ENCODE measurements at regions not wholly inside any gene's neighbourhood (a gene's known extent, or its start where the extent isn't known, plus 50 kb on each side); places are given as distances from the start of the nearest gene placed in this dataset.
A peak's percentile ranks its signal among the peaks of the same experiment; 100 is the strongest.
"Not testable (repeated sequence)": the region's sequence is repeated elsewhere in the genome, so short reads cannot be mapped to it uniquely, and the experiment has no call there.

DNA sequence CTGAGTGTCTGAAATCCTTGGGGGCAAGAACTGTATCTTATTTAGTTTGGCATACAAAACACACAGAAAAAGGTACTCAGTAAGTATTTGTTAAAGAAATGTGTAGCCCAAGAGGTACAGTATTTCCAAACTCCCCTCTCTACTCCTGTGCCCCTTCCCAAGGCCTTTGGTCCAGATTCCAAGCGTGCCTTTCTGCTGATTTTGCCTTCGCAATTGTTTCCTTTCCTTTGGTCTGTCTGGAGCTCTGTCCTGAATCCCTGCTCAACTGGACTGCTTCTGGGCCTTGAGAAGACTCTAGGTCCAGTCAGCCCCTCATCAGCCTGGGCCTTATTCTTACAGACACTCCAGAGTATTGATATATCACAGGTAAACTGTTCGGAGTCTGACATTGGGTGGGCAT, 122.2 kb upstream of the SYNCRIP start:
- H3K4me3 ChIP-seq (ENCODE audit: low read depth, low read length): no peak overlapping the region
- TF ChIP-seq, protein P1, sequence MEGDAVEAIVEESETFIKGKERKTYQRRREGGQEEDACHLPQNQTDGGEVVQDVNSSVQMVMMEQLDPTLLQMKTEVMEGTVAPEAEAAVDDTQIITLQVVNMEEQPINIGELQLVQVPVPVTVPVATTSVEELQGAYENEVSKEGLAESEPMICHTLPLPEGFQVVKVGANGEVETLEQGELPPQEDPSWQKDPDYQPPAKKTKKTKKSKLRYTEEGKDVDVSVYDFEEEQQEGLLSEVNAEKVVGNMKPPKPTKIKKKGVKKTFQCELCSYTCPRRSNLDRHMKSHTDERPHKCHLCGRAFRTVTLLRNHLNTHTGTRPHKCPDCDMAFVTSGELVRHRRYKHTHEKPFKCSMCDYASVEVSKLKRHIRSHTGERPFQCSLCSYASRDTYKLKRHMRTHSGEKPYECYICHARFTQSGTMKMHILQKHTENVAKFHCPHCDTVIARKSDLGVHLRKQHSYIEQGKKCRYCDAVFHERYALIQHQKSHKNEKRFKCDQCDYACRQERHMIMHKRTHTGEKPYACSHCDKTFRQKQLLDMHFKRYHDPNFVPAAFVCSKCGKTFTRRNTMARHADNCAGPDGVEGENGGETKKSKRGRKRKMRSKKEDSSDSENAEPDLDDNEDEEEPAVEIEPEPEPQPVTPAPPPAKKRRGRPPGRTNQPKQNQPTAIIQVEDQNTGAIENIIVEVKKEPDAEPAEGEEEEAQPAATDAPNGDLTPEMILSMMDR (conservative IDR thresholded peaks at IDR 0.05; ENCODE audit: low read depth, low read length): no peak
- peak; percentile 39 for DNase-seq (ENCODE audit: low read depth)

DNA sequence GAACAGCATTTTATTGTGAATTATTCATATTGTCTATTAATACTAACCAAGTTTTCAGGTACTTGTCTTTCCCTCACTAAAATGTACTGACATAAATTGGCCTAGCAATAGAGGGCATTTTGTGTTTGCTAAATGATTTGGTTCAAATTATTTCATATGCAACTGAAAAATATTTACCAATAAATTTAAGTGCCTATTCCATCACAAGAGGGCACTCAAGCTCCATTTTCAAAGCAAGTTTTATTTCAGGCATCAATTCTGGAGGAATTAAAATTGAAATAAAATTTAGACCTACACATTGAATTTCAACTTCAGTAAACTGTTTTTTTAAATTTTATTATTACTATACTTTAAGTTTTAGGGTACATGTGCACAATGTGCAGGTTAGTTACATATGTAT, 114.3 kb upstream of the SYNCRIP start:
- TF ChIP-seq, protein P1 (conservative IDR thresholded peaks at IDR 0.05; ENCODE audit: low read depth, low read length): peak; percentile 56
- no peak overlapping the region for H3K4me3 ChIP-seq (ENCODE audit: low read depth, low read length)
- DNase-seq (ENCODE audit: low read depth): peak; percentile 63

DNA sequence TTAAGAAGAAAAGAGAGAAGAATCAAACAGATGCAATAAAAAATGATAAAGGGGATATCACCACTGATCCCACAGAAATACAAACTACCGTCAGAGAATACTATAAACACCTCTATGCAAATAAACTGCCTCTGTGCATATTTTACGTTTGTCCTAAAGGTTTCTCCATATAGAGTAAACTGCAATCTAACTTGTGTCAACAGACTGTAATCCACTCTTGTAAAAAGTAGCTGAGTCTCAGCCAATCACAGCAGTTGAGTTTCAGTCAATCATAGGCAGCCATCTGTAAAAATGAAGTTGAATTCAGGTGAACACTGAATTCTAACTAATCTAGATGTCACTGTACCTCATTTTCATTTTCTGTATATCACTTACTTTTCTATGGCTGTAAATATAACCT, 112.2 kb upstream of the SYNCRIP start:
- TF ChIP-seq, protein P1 (conservative IDR thresholded peaks at IDR 0.05; ENCODE audit: low read depth, low read length): no peak

DNA sequence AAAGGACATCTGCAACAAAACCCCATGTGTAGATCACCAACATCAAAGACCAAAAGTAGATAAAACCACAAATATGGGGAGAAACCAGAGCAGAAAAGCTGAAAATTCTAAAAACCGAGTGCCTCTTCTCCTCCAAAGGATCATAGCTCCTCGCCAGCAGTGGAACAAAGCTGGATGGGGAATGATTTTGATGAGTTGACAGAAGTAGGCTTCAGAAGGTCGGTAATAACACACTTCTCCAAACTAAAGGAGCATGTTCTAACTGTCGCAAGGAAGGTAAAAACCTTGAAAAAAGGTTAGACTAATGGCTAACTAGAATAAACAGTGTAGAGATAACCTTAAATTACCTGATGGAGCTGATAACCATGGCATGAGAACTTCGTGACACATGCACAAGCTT, 109.9 kb upstream of the SYNCRIP start:
- DNase-seq (ENCODE audit: low read depth): no peak
- TF ChIP-seq, protein P1 (conservative IDR thresholded peaks at IDR 0.05; ENCODE audit: low read depth, low read length): no peak
- H3K4me3 ChIP-seq (ENCODE audit: low read depth, low read length): no peak overlapping the region

More for the DNA sequence above, 112.2 kb upstream of the SYNCRIP start:
- DNase-seq (ENCODE audit: low read depth): no peak
- H3K4me3 ChIP-seq (ENCODE audit: low read depth, low read length): no peak overlapping the region

DNA sequence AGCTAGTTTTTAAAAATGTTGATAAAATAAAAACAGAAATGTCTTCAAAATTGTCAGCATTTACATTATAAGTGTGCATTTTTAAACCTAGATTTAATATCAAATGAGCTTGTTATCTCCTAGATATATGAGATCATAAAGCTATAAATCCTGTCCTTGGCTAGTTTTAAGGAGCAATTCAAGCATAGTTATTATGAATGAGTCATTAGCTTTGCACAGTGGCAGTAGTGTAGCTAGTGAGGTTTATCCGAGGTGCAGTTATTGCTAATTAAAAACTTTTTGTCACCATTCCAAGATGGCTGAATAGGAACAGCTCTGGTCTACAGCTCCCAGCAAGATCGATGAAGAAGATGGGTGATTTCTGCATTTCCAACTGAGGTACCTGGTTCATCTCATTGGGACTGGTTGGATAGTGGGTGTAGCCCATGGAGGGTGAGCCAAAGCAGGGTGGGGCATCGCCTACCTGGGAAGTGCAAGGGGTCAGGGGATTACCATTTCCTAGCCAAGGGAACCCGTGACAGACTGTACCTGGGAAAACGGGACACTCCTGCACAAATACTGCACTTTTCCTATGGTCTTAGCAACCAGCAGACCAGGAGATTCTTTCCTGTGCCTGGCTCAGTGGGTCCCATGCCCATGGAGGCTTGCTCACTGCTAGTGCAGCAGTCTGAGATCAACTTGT, 108.8 kb upstream of the SYNCRIP start:
- no peak for DNase-seq (ENCODE audit: low read depth)
- no peak overlapping the region for H3K4me3 ChIP-seq (ENCODE audit: low read depth, low read length)
- TF ChIP-seq, protein P1 (conservative IDR thresholded peaks at IDR 0.05; ENCODE audit: low read depth, low read length): no peak

DNA sequence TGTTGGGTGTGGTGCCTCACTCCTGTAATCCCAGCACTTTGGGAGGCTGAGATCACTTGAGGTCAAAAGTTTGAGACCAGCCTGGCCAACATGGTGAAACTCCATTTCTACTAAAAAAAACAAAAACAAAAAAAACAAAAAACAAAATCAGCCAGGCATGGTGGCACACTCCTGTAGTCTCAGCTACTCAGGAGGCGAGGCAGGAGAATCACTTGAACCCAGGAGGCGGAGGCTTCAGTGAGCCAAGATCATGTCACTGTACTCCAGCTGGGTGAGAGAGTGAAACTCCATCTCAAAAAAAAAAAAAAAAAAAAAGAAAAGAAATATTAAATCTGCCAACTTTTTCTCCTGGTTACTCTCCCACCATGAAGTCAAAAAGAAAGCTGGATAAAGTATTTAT, 107.5 kb upstream of the SYNCRIP start:
- not testable (repeated sequence) for H3K4me3 ChIP-seq (ENCODE audit: low read depth, low read length); DNase-seq (ENCODE audit: low read depth)

DNA sequence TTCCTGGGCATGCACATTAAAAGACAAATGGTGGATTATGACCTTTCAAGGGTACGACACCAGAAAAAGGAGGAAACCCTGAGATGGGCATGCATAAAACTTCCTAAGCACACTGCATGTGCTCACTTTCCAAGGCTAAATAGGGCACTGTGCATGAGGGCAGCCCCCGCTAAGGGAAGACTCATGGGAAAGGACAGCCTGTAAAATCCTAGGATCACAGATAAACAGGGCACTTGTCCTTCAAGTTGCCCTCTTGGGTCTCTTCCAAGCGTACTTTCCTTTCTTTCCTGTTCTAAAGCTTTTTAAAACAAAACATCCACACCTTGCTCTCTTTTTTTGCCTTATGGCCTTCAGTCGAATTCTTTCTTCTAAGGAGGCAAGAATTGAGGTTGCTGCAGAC, 106.5 kb upstream of the SYNCRIP start:
- H3K4me3 ChIP-seq (ENCODE audit: low read depth, low read length): no peak overlapping the region
- no peak for DNase-seq (ENCODE audit: low read depth)
- TF ChIP-seq, protein P1 (conservative IDR thresholded peaks at IDR 0.05; ENCODE audit: low read depth, low read length): no peak

Measured in choroid plexus epithelial cell (primary cell).